ENCODE measurements at regions not wholly inside any gene's neighbourhood (a gene's known extent, or its start where the extent isn't known, plus 50 kb on each side); places are given as distances from the start of the nearest gene placed in this dataset.

DNA sequence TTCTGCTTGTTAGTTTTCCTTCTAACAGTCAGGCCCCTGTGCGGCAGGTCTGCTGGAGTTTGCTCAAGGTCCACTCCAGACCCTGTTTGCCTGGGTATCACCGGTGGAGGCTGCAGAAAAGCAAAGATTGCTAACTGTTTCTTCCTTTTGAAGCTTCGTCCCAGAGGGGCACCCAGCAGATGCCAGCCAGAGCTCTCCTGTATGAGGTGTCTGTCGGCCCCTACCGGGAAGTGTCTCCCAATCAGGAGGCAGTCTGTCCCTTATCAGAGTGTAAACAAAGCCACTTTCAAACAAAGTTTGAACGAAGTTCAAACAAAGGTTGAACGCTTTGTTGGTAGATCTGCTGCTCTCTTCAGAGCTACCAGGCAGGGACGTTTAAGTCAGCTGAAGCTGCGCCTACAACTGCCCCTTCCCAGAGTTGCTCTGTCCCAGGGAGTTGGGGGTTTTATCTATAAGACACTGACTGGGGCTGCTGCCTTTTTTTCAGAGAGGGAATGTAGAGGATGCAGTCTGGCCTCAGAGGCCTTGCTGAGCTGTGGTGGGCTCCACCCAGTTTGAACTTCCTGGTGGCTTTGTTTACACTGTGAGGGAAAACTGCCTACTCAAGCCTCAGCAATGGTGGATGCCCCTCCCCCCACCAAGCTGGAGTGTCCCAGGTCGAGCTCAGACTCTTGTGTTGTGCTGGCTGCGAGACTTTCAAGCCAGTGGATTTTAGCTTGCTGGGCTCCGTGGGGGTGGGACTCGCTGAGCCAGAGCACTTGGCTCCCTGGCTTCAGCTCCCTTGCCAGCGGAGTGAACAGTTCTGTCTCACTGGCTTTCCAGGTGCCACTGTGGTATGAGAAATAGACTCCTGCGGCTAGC, 401.8 kb downstream of the SRGAP2C start:
- TF ChIP-seq, protein P1, sequence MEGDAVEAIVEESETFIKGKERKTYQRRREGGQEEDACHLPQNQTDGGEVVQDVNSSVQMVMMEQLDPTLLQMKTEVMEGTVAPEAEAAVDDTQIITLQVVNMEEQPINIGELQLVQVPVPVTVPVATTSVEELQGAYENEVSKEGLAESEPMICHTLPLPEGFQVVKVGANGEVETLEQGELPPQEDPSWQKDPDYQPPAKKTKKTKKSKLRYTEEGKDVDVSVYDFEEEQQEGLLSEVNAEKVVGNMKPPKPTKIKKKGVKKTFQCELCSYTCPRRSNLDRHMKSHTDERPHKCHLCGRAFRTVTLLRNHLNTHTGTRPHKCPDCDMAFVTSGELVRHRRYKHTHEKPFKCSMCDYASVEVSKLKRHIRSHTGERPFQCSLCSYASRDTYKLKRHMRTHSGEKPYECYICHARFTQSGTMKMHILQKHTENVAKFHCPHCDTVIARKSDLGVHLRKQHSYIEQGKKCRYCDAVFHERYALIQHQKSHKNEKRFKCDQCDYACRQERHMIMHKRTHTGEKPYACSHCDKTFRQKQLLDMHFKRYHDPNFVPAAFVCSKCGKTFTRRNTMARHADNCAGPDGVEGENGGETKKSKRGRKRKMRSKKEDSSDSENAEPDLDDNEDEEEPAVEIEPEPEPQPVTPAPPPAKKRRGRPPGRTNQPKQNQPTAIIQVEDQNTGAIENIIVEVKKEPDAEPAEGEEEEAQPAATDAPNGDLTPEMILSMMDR (IDR thresholded peaks at IDR 0.05): no peak
- no peak for TF ChIP-seq POLR2AphosphoS5 (IDR thresholded peaks at IDR 0.05)

Measured in prostate gland (tissue), 2 donors.